HepG2 (cell line): ENCODE measurements at regions not wholly inside any gene's neighbourhood (a gene's known extent, or its start where the extent isn't known, plus 50 kb on each side); places are given as distances from the start of the nearest gene placed in this dataset.

Source experiments
- ATAC-seq: fragments of 200-7000 bp; cut with Tn5 transposase; 3 replicates; pipeline ENCODE4 v1.9.1; 2020; ENCODE audit warnings: mild to moderate bottlenecking, moderate library complexity
- BruUV-seq: library from RNA; stranded (reverse); fragments of 400-500 nt; replicated peaks from 2 replicates; lab custom pipeline; 2021; lab: Mats Ljungman, UMichigan
- CTCF ChIA-PET: fragments of 300-600 bp; formaldehyde crosslinking; extraction: SDS; loops from one replicate; lab custom pipeline; 2021; ENCODE audit warnings: low total read pairs, inconsistent platforms, low intra/inter-chr PET ratio; lab: Yijun Ruan, JAX
- POLR2A ChIA-PET: fragments of 350-600 bp; sonication (Branson Sonifier 250); formaldehyde crosslinking; loops from one replicate; lab custom pipeline; 2020; ENCODE audit warnings: antibody characterized with exemption, inconsistent platforms; lab: Yijun Ruan, JAX
- DNase-seq: peaks from one replicate; pipeline ENCODE4 v3.0.0-alpha.2; 2015; ENCODE audit warnings: low spot score
- FAIRE-seq: peaks from 3 replicates; lab custom pipeline; 2011; peaks lifted over from hg19 to GRCh38; lab: Jason Lieb, UNC
- H2AFZ ChIP-seq: one replicate; pipeline ENCODE4 v1.6.1; 2011; ENCODE audit warnings: low read length, inconsistent platforms
- H3K27ac ChIP-seq: fragments of 300-600 bp; 3 replicates; pipeline ENCODE4 v1.8.0; 2011; ENCODE audit warnings: mixed run types, mild to moderate bottlenecking, mixed read lengths, low read length, inconsistent platforms; ENCODE audit not compliant: insufficient read depth; ENCODE audit errors: extremely low read length
- H3K27me3 ChIP-seq, 2 experiments: fragments of 200-600 bp in 1 of 2; 2 replicates in 1 of 2; 3 replicates in 1 of 2; pipeline versions ENCODE4 v1.6.0 to v1.8.0; 2011; ENCODE audit warnings: low read length in 2 of 2, mild to moderate bottlenecking in 2 of 2, moderate library complexity in 2 of 2, inconsistent platforms in 1 of 2; ENCODE audit not compliant: insufficient read depth in 2 of 2, control insufficient read depth in 1 of 2
- H3K36me3 ChIP-seq, 2 experiments: fragments of 200-600 bp in 1 of 2; replicated peaks in 1 of 2; 2 replicates in 1 of 2; 3 replicates in 1 of 2; pipeline versions ENCODE4 v1.5.1 to v1.8.0; 2011; ENCODE audit warnings: low read length in 2 of 2, inconsistent platforms in 1 of 2; ENCODE audit not compliant: insufficient read depth in 2 of 2, control insufficient read depth in 1 of 2
- H3K4me1 ChIP-seq: 2 replicates; pipeline ENCODE4 v1.5.1; 2012; ENCODE audit warnings: low read length, inconsistent platforms; ENCODE audit not compliant: insufficient read depth
- H3K4me2 ChIP-seq: 2 replicates; pipeline ENCODE4 v1.6.0; 2011; ENCODE audit warnings: low read depth, low read length, inconsistent platforms
- H3K4me3 ChIP-seq, 3 experiments: fragments of 200-600 bp in 1 of 3; sonication (generic), shearing (Covaris generic) in 1 of 3; replicated peaks in 1 of 3; 2 replicates each; pipeline ENCODE4 v1.5.1; 2011 to 2016; ENCODE audit warnings: low read length in 3 of 3, inconsistent platforms in 2 of 3, low read depth in 2 of 3, mild to moderate bottlenecking in 2 of 3, control low read depth in 1 of 3, mixed read lengths in 1 of 3; ENCODE audit not compliant: insufficient read depth in 1 of 3
- H3K79me2 ChIP-seq: one replicate; pipeline ENCODE4 v1.6.1; 2011; ENCODE audit warnings: low read length, inconsistent platforms; ENCODE audit not compliant: insufficient read depth
- H3K9ac ChIP-seq: 2 replicates; pipeline ENCODE4 v1.6.0; 2011; ENCODE audit warnings: mild to moderate bottlenecking, low read depth, low read length, inconsistent platforms; ENCODE audit not compliant: insufficient read depth
- H3K9me3 ChIP-seq: 2 replicates; pipeline ENCODE4 v1.5.1; 2012; ENCODE audit warnings: mild to moderate bottlenecking, low read length
- H4K20me1 ChIP-seq: 2 replicates; pipeline ENCODE4 v1.6.0; 2011; ENCODE audit warnings: inconsistent platforms, mild to moderate bottlenecking, low read length, moderate library complexity; ENCODE audit not compliant: insufficient read depth
- GZF1 ChIP-seq: sonication (generic); formaldehyde crosslinking; IDR thresholded peaks from 2 replicates; pipeline ENCODE4 v1.5.1; 2020; ENCODE audit warnings: mild to moderate bottlenecking, missing genetic modification reagents
- HMG20B ChIP-seq: conservative IDR thresholded peaks from 2 replicates; pipeline ENCODE4 v1.6.1; 2016; ENCODE audit warnings: missing genetic modification reagents, missing compliant biosample characterization
- HNF1B ChIP-seq: sonication (generic); formaldehyde crosslinking; IDR thresholded peaks from 2 replicates; pipeline ENCODE4 v1.5.1; 2020; ENCODE audit warnings: mild to moderate bottlenecking, moderate library complexity, missing genetic modification reagents
- MAFK ChIP-seq, 2 experiments: IDR thresholded peaks in 1 of 2; conservative IDR thresholded peaks in 1 of 2; 2 replicates each; pipeline ENCODE4 v1.6.1; 2011; ENCODE audit warnings: improper control_type of control experiment in 2 of 2, low read length in 2 of 2
- MTF1 ChIP-seq: sonication (generic); formaldehyde crosslinking; IDR thresholded peaks from 2 replicates; pipeline ENCODE4 v1.5.0; 2020; ENCODE audit warnings: missing genetic modification reagents
- NCOA1 ChIP-seq: sonication (generic); formaldehyde crosslinking; IDR thresholded peaks from 2 replicates; pipeline ENCODE4 v1.9.0; 2021; ENCODE audit warnings: missing genetic modification reagents
- POGZ ChIP-seq: sonication (generic); formaldehyde crosslinking; IDR thresholded peaks from 2 replicates; pipeline ENCODE4 v1.4.0; 2020; ENCODE audit warnings: mild to moderate bottlenecking, missing genetic modification reagents
- TRAFD1 ChIP-seq: sonication (generic); formaldehyde crosslinking; IDR thresholded peaks from 2 replicates; pipeline ENCODE4 v1.5.1; 2020; ENCODE audit warnings: missing genetic modification reagents, mild to moderate bottlenecking, borderline replicate concordance
- ZFP37 ChIP-seq: sonication (generic); formaldehyde crosslinking; IDR thresholded peaks from 2 replicates; pipeline ENCODE4 v1.4.0; 2020; ENCODE audit warnings: missing genetic modification reagents, borderline replicate concordance
- ZMYM4 ChIP-seq: sonication (generic); formaldehyde crosslinking; IDR thresholded peaks from 2 replicates; pipeline ENCODE4 v1.8.1; 2023; ENCODE audit warnings: mild to moderate bottlenecking, missing genetic modification reagents
- ZNF343 ChIP-seq: sonication (generic); formaldehyde crosslinking; IDR thresholded peaks from 2 replicates; pipeline ENCODE4 v1.4.0; 2020; ENCODE audit warnings: mild to moderate bottlenecking, missing genetic modification reagents
- ZNF644 ChIP-seq: IDR thresholded peaks from 2 replicates; pipeline ENCODE4 v1.6.1; 2016; ENCODE audit warnings: low read depth
- ZNF652 ChIP-seq: IDR thresholded peaks from 2 replicates; pipeline ENCODE4 v1.6.1; 2016; ENCODE audit warnings: low read depth, borderline replicate concordance
- ZNF670 ChIP-seq: sonication (generic); formaldehyde crosslinking; IDR thresholded peaks from 2 replicates; pipeline ENCODE4 v1.8.0; 2022; ENCODE audit warnings: mild to moderate bottlenecking, missing genetic modification reagents, borderline replicate concordance
- WGBS: methylation state at CpG from one replicate; pipeline ENCODE4 v1.1.6; 2017; ENCODE audit warnings: low lambda C conversion rate; 5-methylcytosine and 5-hydroxymethylcytosine counted together
- in situ Hi-C: cut with HindIII; loops from 2 replicates; pipeline ENCODE4 v1.10.0; 2017; ENCODE audit warnings: low pct_unique_long_range_greater_than_20kb; ENCODE audit not compliant: extremely low pct_ligation_motif_present
- intact Hi-C: fragments of 100-400 bp; cut with micrococcal nuclease; formaldehyde crosslinking; loops from one replicate; pipeline ENCODE4 v1.10.0; 2022; ENCODE audit not compliant: unreplicated experiment
- TF ChIP-seq, protein P1 (sequence below): sonication (generic); formaldehyde crosslinking; IDR thresholded peaks from 2 replicates; pipeline ENCODE4 v1.5.0; 2020; ENCODE audit warnings: missing genetic modification reagents

GRCh38 chr14:83208341-83208740 lies 1674.7 kb upstream of the SEL1L start:
- no peaks in the 10 kb centered on the region for H3K79me2 ChIP-seq
- peaks cover 20% of the 10 kb centered on the region for H3K9me3 ChIP-seq
- H3K4me1 ChIP-seq = no peaks in the 10 kb centered on the region
- no peaks in the 10 kb centered on the region for H3K36me3 ChIP-seq
- in situ Hi-C loops (no loop called here), intact Hi-C loops (no loop called here)
- CTCF ChIA-PET = no interaction called here
- ATAC-seq = no peak
- no peak for FAIRE-seq
- H3K4me3 ChIP-seq = no peak overlapping the region
- no peaks in the 10 kb centered on the region for H4K20me1 ChIP-seq
- POLR2A ChIA-PET = no interaction called here
- TF ChIP-seq ZNF670 (CRISPR knock-in tag) (no peak), ZNF652 (CRISPR knock-in tag) (no peak), ZNF343 (CRISPR knock-in tag) (no peak), POGZ (CRISPR knock-in tag) (no peak), MTF1 (no peak), MAFK (conservative IDR thresholded peaks at IDR 0.05 in 1 of 2, IDR thresholded peaks at IDR 0.05 in 1 of 2; ENCODE audit: low read length in 2 of 2) (no peak), TRAFD1 (CRISPR knock-in tag) (no peak), HMG20B (CRISPR knock-in tag) (no peak), ZNF644 (CRISPR knock-in tag) (no peak), ZFP37 (CRISPR knock-in tag) (no peak), NCOA1 (CRISPR knock-in tag) (no peak), HNF1B (no peak), ZMYM4 (no peak), GZF1 (no peak)
- TF ChIP-seq, protein P1, sequence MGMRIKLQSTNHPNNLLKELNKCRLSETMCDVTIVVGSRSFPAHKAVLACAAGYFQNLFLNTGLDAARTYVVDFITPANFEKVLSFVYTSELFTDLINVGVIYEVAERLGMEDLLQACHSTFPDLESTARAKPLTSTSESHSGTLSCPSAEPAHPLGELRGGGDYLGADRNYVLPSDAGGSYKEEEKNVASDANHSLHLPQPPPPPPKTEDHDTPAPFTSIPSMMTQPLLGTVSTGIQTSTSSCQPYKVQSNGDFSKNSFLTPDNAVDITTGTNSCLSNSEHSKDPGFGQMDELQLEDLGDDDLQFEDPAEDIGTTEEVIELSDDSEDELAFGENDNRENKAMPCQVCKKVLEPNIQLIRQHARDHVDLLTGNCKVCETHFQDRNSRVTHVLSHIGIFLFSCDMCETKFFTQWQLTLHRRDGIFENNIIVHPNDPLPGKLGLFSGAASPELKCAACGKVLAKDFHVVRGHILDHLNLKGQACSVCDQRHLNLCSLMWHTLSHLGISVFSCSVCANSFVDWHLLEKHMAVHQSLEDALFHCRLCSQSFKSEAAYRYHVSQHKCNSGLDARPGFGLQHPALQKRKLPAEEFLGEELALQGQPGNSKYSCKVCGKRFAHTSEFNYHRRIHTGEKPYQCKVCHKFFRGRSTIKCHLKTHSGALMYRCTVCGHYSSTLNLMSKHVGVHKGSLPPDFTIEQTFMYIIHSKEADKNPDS (CRISPR knock-in tag) = no peak
- H3K27me3 ChIP-seq = no peaks in the 10 kb centered on the region
- H3K27ac ChIP-seq = no peak overlapping the region
- no peak overlapping the region for H3K9ac ChIP-seq
- no peak overlapping the region for H3K4me2 ChIP-seq
- no peak overlapping the region for H2AFZ ChIP-seq
- 0% methylated on average over 1 of the region's 1 CpG for WGBS
- BruUV-seq = no TSS peak
- DNase-seq = no peak
